DND-41 (cell line): ENCODE measurements at regions not wholly inside any gene's neighbourhood (a gene's known extent, or its start where the extent isn't known, plus 50 kb on each side); places are given as distances from the start of the nearest gene placed in this dataset.
"Not testable (repeated sequence)": the region's sequence is repeated elsewhere in the genome, so short reads cannot be mapped to it uniquely, and the experiment has no call there.

Source experiments
- ATAC-seq: fragments of 200-7000 bp; cut with Tn5 transposase; 3 replicates; pipeline ENCODE4 v1.9.1; 2021; ENCODE audit warnings: low read depth; ENCODE audit not compliant: insufficient read depth
- DNase-seq: peaks from one replicate; pipeline ENCODE4 v3.0.0-alpha.2; 2020
- H2AFZ ChIP-seq: 2 replicates; pipeline ENCODE4 v1.6.0; 2012; ENCODE audit warnings: low read depth, low read length
- H3K27ac ChIP-seq: 2 replicates; pipeline ENCODE4 v1.5.1; 2012; ENCODE audit warnings: low read length, inconsistent platforms
- H3K27me3 ChIP-seq: fragments of 200-600 bp; sonication (generic); 2 replicates; pipeline ENCODE4 v1.6.0; 2012; ENCODE audit warnings: low read length, mild to moderate bottlenecking, inconsistent platforms; ENCODE audit not compliant: insufficient read depth, poor library complexity
- H3K36me3 ChIP-seq: 2 replicates; pipeline ENCODE4 v1.5.1; 2012; ENCODE audit warnings: low read length, inconsistent platforms; ENCODE audit not compliant: insufficient read depth
- H3K4me1 ChIP-seq: 2 replicates; pipeline ENCODE4 v1.5.1; 2012; ENCODE audit warnings: mild to moderate bottlenecking, low read length; ENCODE audit not compliant: insufficient read depth
- H3K4me2 ChIP-seq: 2 replicates; pipeline ENCODE4 v1.6.0; 2012; ENCODE audit warnings: mild to moderate bottlenecking, moderate library complexity, low read length, inconsistent platforms; ENCODE audit not compliant: insufficient read depth
- H3K4me3 ChIP-seq, 2 experiments: fragments of 200-600 bp in 1 of 2; shearing (Covaris generic) in 1 of 2; 2 replicates each; pipeline ENCODE4 v1.5.1; 2012 to 2016; ENCODE audit warnings: inconsistent platforms in 2 of 2, low read length in 2 of 2, mild to moderate bottlenecking in 2 of 2, low read depth in 1 of 2, moderate library complexity in 1 of 2
- H3K79me2 ChIP-seq: 2 replicates; pipeline ENCODE4 v1.6.0; 2012; ENCODE audit warnings: low read length, inconsistent platforms; ENCODE audit not compliant: insufficient read depth
- H3K9ac ChIP-seq: 2 replicates; pipeline ENCODE4 v1.6.0; 2012; ENCODE audit warnings: low read depth, mild to moderate bottlenecking, inconsistent platforms, low read length, moderate library complexity
- H3K9me3 ChIP-seq: 2 replicates; pipeline ENCODE4 v1.5.1; 2012; ENCODE audit warnings: low read length, moderate library complexity, mild to moderate bottlenecking, inconsistent platforms; ENCODE audit not compliant: insufficient read depth, severe bottlenecking
- H4K20me1 ChIP-seq: 2 replicates; pipeline ENCODE4 v1.6.0; 2012; ENCODE audit warnings: low read length; ENCODE audit not compliant: insufficient read depth
- CTCF ChIP-seq: IDR thresholded peaks from 2 replicates; pipeline ENCODE4 v1.5.1; 2012; ENCODE audit warnings: borderline replicate concordance, low read length, moderate library complexity, mild to moderate bottlenecking; ENCODE audit not compliant: poor library complexity, severe bottlenecking; ENCODE audit errors: extremely low read depth
- EZH2 ChIP-seq: IDR thresholded peaks from 3 replicates; pipeline ENCODE4 v1.6.1; 2012; ENCODE audit warnings: borderline replicate concordance, low read depth, mild to moderate bottlenecking, moderate library complexity, low read length, inconsistent platforms; ENCODE audit not compliant: severe bottlenecking

GRCh38 chr9:135304886-135305285 is 174.7 kb upstream of the PPP1R26 start:
- TF ChIP-seq EZH2: no peak
- TF ChIP-seq CTCF: no peak

GRCh38 chr9:135305546-135306180 is 173.9 kb upstream of the PPP1R26 start:
- H2AFZ ChIP-seq: no peak overlapping the region
- H3K27me3 ChIP-seq: peaks cover 4% of the 10 kb centered on the region
- H3K4me1 ChIP-seq: no peaks in the 10 kb centered on the region
- H3K9me3 ChIP-seq: no peaks in the 10 kb centered on the region
- ATAC-seq (no peak), DNase-seq (no peak)
- no peaks in the 10 kb centered on the region for H4K20me1 ChIP-seq
- H3K36me3 ChIP-seq: no peaks in the 10 kb centered on the region
- TF ChIP-seq EZH2 (no peak), CTCF (no peak)
- H3K9ac ChIP-seq: no peak overlapping the region
- H3K27ac ChIP-seq: no peak overlapping the region
- no peak overlapping the region for H3K4me3 ChIP-seq
- H3K4me2 ChIP-seq: no peak overlapping the region
- no peaks in the 10 kb centered on the region for H3K79me2 ChIP-seq

More at GRCh38 chr9:135304886-135305285, 174.7 kb upstream of the PPP1R26 start:
- Histone ChIP-seq H3K4me1 (no peaks in the 10 kb centered on the region), H2AFZ (no peak overlapping the region), H4K20me1 (no peaks in the 10 kb centered on the region), H3K9me3 (no peaks in the 10 kb centered on the region), H3K27ac (no peak overlapping the region), H3K27me3 (peaks cover 4% of the 10 kb centered on the region), H3K9ac (no peak overlapping the region), H3K4me2 (no peak overlapping the region), H3K79me2 (no peaks in the 10 kb centered on the region), H3K4me3 (no peak overlapping the region), H3K36me3 (no peaks in the 10 kb centered on the region)
- ATAC-seq: no peak
- DNase-seq: no peak

GRCh38 chr9:135306699-135307098 is 172.9 kb upstream of the PPP1R26 start:
- H3K4me3 ChIP-seq: no peak overlapping the region
- H3K27me3 ChIP-seq: peaks cover 4% of the 10 kb centered on the region
- no peaks in the 10 kb centered on the region for H4K20me1 ChIP-seq
- ATAC-seq (no peak), DNase-seq (no peak)
- H3K4me2 ChIP-seq: no peak overlapping the region
- no peaks in the 10 kb centered on the region for H3K4me1 ChIP-seq
- no peaks in the 10 kb centered on the region for H3K79me2 ChIP-seq
- no peaks in the 10 kb centered on the region for H3K36me3 ChIP-seq
- H3K9ac ChIP-seq: no peak overlapping the region
- no peaks in the 10 kb centered on the region for H3K9me3 ChIP-seq
- no peak overlapping the region for H2AFZ ChIP-seq
- no peak for TF ChIP-seq CTCF
- TF ChIP-seq EZH2: no peak
- H3K27ac ChIP-seq: no peak overlapping the region

- H3K4me1 ChIP-seq: no peaks in the 10 kb centered on the region
- TF ChIP-seq EZH2 (no peak), CTCF (no peak)
- H3K9me3 ChIP-seq: no peaks in the 10 kb centered on the region
- H3K36me3 ChIP-seq: no peaks in the 10 kb centered on the region
- DNase-seq (no peak), ATAC-seq (no peak)
- no peak overlapping the region for H3K4me2 ChIP-seq
- no peak overlapping the region for H2AFZ ChIP-seq
- H3K27ac ChIP-seq: no peak overlapping the region
- H3K4me3 ChIP-seq: no peak overlapping the region
- H3K27me3 ChIP-seq: peaks cover 4% of the 10 kb centered on the region
- H3K9ac ChIP-seq: no peak overlapping the region
- no peaks in the 10 kb centered on the region for H4K20me1 ChIP-seq
- no peaks in the 10 kb centered on the region for H3K79me2 ChIP-seq
These were observed 172.3 kb upstream of the PPP1R26 start for GRCh38 chr9:135307300-135307699.

- not testable (repeated sequence) for H3K27ac ChIP-seq, H3K9me3 ChIP-seq, H3K4me2 ChIP-seq, ATAC-seq, H3K79me2 ChIP-seq, H4K20me1 ChIP-seq, H3K27me3 ChIP-seq, H3K36me3 ChIP-seq, H2AFZ ChIP-seq, H3K4me3 ChIP-seq, H3K4me1 ChIP-seq, H3K9ac ChIP-seq, DNase-seq
These were observed 171.7 kb upstream of the PPP1R26 start for GRCh38 chr9:135307919-135308318.
